ENCODE measurements at regions not wholly inside any gene's neighbourhood (a gene's known extent, or its start where the extent isn't known, plus 50 kb on each side); places are given as distances from the start of the nearest gene placed in this dataset.

- TF ChIP-seq EZH2 (IDR thresholded peaks at IDR 0.05) (no peak), POLR2AphosphoS5 (IDR thresholded peaks at IDR 0.05; ENCODE audit: borderline replicate concordance, low read depth, low read length) (no peak)
Observed at GRCh38 chr1:241408170-241408569, 51.2 kb upstream of the RGS7 start.

Data from SK-N-MC (cell line).